ENCODE measurements at regions not wholly inside any gene's neighbourhood (a gene's known extent, or its start where the extent isn't known, plus 50 kb on each side); places are given as distances from the start of the nearest gene placed in this dataset.
A peak's percentile ranks its signal among the peaks of the same experiment; 100 is the strongest.

DNA sequence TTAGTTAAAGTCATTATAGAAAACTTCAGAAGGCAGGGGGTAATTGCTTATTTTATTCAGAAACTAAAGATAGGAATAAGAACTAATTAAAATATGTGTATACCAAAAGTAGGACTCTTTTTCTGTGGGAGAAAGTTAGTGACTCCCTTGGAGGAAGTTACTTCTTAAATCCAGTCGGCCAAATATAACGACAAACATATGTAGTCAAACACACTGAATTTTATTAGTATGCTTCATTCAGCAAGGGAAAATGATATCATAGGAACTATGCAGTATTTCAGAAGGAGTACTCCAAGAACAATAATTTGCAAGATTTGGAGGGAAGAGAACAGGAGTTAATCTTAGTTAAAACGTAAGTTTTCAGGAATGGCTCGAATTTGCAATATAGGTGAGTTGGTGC is 432.6 kb downstream of the CYLC2 start:
- no peak overlapping the region for H3K4me3 ChIP-seq (ENCODE audit: low read length)
- TF ChIP-seq, protein P1, sequence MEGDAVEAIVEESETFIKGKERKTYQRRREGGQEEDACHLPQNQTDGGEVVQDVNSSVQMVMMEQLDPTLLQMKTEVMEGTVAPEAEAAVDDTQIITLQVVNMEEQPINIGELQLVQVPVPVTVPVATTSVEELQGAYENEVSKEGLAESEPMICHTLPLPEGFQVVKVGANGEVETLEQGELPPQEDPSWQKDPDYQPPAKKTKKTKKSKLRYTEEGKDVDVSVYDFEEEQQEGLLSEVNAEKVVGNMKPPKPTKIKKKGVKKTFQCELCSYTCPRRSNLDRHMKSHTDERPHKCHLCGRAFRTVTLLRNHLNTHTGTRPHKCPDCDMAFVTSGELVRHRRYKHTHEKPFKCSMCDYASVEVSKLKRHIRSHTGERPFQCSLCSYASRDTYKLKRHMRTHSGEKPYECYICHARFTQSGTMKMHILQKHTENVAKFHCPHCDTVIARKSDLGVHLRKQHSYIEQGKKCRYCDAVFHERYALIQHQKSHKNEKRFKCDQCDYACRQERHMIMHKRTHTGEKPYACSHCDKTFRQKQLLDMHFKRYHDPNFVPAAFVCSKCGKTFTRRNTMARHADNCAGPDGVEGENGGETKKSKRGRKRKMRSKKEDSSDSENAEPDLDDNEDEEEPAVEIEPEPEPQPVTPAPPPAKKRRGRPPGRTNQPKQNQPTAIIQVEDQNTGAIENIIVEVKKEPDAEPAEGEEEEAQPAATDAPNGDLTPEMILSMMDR (IDR thresholded peaks at IDR 0.05; ENCODE audit: insufficient read depth, low read depth, low read length, missing control alignments), result no peak
- no peak for DNase-seq (ENCODE audit: low read depth)

DNA sequence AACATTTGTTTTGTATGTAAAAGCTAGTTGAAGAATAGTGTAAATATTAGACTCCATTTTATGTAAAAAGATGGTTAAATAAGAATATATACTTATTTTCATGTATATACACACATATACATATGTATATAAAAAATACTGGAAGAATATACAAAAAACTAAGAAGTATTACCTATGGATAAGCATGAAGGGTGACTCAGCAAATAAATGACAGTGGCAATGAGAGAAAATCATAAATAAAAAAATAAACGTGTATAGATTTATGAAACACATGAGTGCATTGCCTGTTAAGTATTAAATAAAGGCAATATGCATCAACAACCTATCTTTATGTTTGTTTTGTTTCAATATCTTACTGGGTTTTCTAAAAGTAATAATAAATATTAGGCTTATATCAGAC is 435.3 kb downstream of the CYLC2 start:
- TF ChIP-seq, protein P1 (IDR thresholded peaks at IDR 0.05; ENCODE audit: insufficient read depth, low read depth, low read length, missing control alignments), result no peak
- no peak overlapping the region for H3K4me3 ChIP-seq (ENCODE audit: low read length)
- DNase-seq (ENCODE audit: low read depth), result no peak

DNA sequence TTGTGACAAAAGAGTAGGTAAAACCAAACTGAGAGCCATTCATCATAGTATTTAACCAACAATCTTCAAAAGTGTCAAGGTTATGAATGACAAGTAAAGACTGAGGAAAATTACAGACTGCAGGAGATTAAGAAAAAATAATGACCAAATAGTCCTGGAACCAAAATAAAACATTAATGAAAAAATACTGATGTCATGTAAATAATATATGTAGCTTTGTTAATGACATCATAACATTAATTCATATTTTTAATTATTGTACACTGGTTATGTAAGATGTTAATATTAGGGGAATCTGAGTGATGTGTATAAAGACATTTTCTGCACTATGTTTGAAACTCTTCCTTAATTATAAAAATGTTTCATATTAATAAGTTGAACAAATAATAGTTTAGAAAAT is 436.7 kb downstream of the CYLC2 start:
- TF ChIP-seq, protein P1 (IDR thresholded peaks at IDR 0.05; ENCODE audit: insufficient read depth, low read depth, low read length, missing control alignments), result no peak
- no peak overlapping the region for H3K4me3 ChIP-seq (ENCODE audit: low read length)
- no peak for DNase-seq (ENCODE audit: low read depth)

DNA sequence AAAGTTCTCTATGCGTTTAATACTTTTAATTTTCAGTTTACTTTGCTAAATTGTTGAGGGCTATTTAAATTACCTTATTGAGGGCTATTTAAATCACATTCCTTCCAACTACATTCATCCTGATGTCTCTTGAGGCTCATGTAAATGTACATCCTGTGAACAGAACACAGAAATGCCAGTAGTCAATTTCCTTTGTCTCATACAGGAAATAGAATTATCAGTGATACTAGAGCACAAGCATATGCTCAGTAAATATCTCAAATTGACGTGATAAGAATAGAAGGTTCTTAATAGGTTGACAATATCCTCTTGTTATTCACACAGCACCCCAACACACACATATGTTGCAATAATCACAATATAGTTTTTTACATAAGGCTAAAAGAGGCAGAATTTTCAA is 449.0 kb downstream of the CYLC2 start:
- TF ChIP-seq, protein P1 (IDR thresholded peaks at IDR 0.05; ENCODE audit: insufficient read depth, low read depth, low read length, missing control alignments), result no peak
- DNase-seq (ENCODE audit: low read depth), result no peak
- no peak overlapping the region for H3K4me3 ChIP-seq (ENCODE audit: low read length)

DNA sequence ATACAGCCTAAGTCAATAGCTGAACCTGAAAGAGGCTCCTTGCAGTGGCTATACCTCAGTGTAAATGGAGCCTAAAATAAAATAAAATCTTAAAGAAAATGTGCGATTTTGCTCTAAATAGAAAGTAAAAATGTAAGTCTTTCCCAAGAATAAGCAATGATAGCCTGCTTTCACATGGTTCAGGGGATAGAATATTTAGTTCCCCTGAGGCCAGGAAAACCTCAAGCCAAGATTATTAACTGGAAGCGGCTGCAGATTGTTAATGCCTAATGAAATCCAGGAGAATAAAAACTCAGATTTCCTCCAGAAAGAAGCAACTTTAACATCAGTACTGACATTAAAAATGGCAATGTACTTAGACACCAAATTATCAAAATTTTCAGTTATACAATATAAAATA is 463.7 kb downstream of the CYLC2 start:
- no peak overlapping the region for H3K4me3 ChIP-seq (ENCODE audit: low read length)
- DNase-seq (ENCODE audit: low read depth), result no peak
- TF ChIP-seq, protein P1 (IDR thresholded peaks at IDR 0.05; ENCODE audit: insufficient read depth, low read depth, low read length, missing control alignments), result no peak

DNA sequence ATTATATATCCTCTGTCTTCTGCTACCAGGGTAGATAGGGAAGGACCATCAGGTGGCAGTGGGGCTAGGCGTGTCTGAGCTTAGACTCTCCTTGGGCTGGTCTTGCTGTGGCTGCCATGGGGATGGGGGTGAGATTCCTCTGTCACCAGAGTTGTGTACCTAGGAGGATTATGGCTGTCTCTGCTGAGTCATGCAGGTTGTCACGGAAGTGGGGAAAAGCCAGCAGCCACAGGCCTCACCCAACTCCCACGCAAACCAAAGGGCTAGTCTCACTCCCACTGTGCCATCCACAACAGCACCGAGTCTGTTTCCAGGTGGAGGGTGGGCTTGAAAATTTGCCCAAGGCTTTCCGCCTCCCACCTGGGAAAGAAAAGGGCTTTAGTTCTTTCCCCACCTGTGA is 476.1 kb downstream of the CYLC2 start:
- TF ChIP-seq, protein P1 (IDR thresholded peaks at IDR 0.05; ENCODE audit: insufficient read depth, low read depth, low read length, missing control alignments), result no peak
- no peak overlapping the region for H3K4me3 ChIP-seq (ENCODE audit: low read length)
- DNase-seq (ENCODE audit: low read depth), result peak; percentile 33

DNA sequence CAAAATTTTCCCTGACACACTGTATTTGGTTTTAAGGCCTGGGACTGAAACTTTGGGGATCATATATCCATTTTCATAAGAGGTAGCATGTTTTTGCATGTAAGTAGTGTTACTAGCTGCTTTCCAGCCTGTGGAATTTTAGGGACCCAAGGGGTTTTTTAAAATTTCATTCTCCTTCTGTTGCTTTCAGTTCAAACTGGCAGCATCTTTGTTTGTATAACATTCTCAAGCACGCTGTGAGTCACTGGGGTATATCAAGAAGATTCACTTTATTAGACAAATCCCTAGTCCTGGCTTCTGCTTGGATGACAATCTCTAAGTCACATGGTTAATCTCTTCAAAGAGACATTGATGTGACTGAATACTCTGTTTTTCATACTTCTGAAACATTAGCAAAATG is 479.0 kb downstream of the CYLC2 start:
- TF ChIP-seq, protein P1 (IDR thresholded peaks at IDR 0.05; ENCODE audit: insufficient read depth, low read depth, low read length, missing control alignments), result no peak
- DNase-seq (ENCODE audit: low read depth), result peak; percentile 5
- H3K4me3 ChIP-seq (ENCODE audit: low read length), result no peak overlapping the region
